Cardiac fibroblast (primary cell): ENCODE measurements at regions not wholly inside any gene's neighbourhood (a gene's known extent, or its start where the extent isn't known, plus 50 kb on each side); places are given as distances from the start of the nearest gene placed in this dataset.
A peak's percentile ranks its signal among the peaks of the same experiment; 100 is the strongest.

Source experiments
- DNase-seq, 2 donors: peaks; one replicate each; pipeline versions ENCODE4 v3.0.0 to v3.0.0-alpha.2; 2010; ENCODE audit warnings: low read depth in 2 of 2
- H3K4me3 ChIP-seq, 2 donors: replicated peaks in 1 of 2; 1 replicate in 1 of 2; 2 replicates in 1 of 2; pipeline ENCODE4 v1.5.1; 2011; ENCODE audit warnings: low read depth in 2 of 2, low read length in 2 of 2, mild to moderate bottlenecking in 2 of 2, moderate library complexity in 1 of 2
- CTCF ChIP-seq: IDR thresholded peaks from one replicate; pipeline ENCODE4 v1.5.1; 2011; ENCODE audit warnings: low read depth, mild to moderate bottlenecking, low read length, inconsistent platforms

GRCh38 chr6:95230071-95230740 lies 347.1 kb upstream of the MANEA start:
- TF ChIP-seq CTCF, result no peak
- peak in 1 of 2 donors; percentile 72 for DNase-seq
- no peak overlapping the region for H3K4me3 ChIP-seq

GRCh38 chr6:95231416-95231815 lies 345.9 kb upstream of the MANEA start:
- H3K4me3 ChIP-seq, result no peak overlapping the region
- no peak for TF ChIP-seq CTCF
- peak in 1 of 2 donors; percentile 43 for DNase-seq

GRCh38 chr6:95232446-95232845 lies 344.9 kb upstream of the MANEA start:
- peak in 1 of 2 donors; percentile 69 for DNase-seq
- TF ChIP-seq CTCF, result no peak
- no peak overlapping the region for H3K4me3 ChIP-seq

- no peak overlapping the region for H3K4me3 ChIP-seq
- no peak for DNase-seq
- no peak for TF ChIP-seq CTCF
Observed at GRCh38 chr6:95233879-95234278, 343.5 kb upstream of the MANEA start.

- DNase-seq, result peak in 1 of 2 donors; percentile 24
Observed at GRCh38 chr6:95240514-95240913, 336.8 kb upstream of the MANEA start.

GRCh38 chr6:95242560-95242959 lies 334.8 kb upstream of the MANEA start:
- no peak for TF ChIP-seq CTCF
- no peak for DNase-seq
- H3K4me3 ChIP-seq, result no peak overlapping the region

More at GRCh38 chr6:95240514-95240913, 336.8 kb upstream of the MANEA start:
- no peak for TF ChIP-seq CTCF
- H3K4me3 ChIP-seq, result no peak overlapping the region

GRCh38 chr6:95243053-95243452 lies 334.3 kb upstream of the MANEA start:
- H3K4me3 ChIP-seq, result no peak overlapping the region
- no peak for DNase-seq
- TF ChIP-seq CTCF, result no peak
